Fibroblast of skin of right quadriceps (primary cell): ENCODE measurements at regions not wholly inside any gene's neighbourhood (a gene's known extent, or its start where the extent isn't known, plus 50 kb on each side); places are given as distances from the start of the nearest gene placed in this dataset.
"Not testable (repeated sequence)": the region's sequence is repeated elsewhere in the genome, so short reads cannot be mapped to it uniquely, and the experiment has no call there.

Source experiments
- DNase-seq: peaks from one replicate; pipeline ENCODE4 v3.0.0-alpha.2; 2013

GRCh38 chr5:8676695-8677094 is 807.7 kb downstream of the MTRR start:
- DNase-seq, result peak; percentile 6

- no peak for DNase-seq
Measured at GRCh38 chr5:8682381-8682780, 813.4 kb downstream of the MTRR start.

GRCh38 chr5:8683496-8683895 is 814.5 kb downstream of the MTRR start:
- DNase-seq, result no peak

- DNase-seq, result no peak
Measured at GRCh38 chr5:8685704-8686103, 816.8 kb downstream of the MTRR start.

GRCh38 chr5:8686707-8687106 is 817.8 kb downstream of the MTRR start:
- peak; percentile 73 for DNase-seq

GRCh38 chr5:8689773-8690172 is 820.8 kb downstream of the MTRR start:
- DNase-seq, result no peak

GRCh38 chr5:8691221-8691620 is 822.3 kb downstream of the MTRR start:
- no peak for DNase-seq

- no peak for DNase-seq
Measured at GRCh38 chr5:8693341-8693844, 824.4 kb downstream of the MTRR start.

GRCh38 chr5:8694545-8694944 is 825.6 kb downstream of the MTRR start:
- no peak for DNase-seq

- no peak for DNase-seq
Measured at GRCh38 chr5:8695902-8696845, 827.2 kb downstream of the MTRR start.

GRCh38 chr5:8700222-8700621 is 831.3 kb downstream of the MTRR start:
- no peak for DNase-seq

- no peak for DNase-seq
Measured at GRCh38 chr5:8700671-8701070, 831.7 kb downstream of the MTRR start.

- no peak for DNase-seq
Measured at GRCh38 chr5:8701251-8701650, 832.3 kb downstream of the MTRR start.

GRCh38 chr5:8710426-8710930 is 835.4 kb downstream of the SEMA5A start:
- no peak for DNase-seq

- DNase-seq, result no peak
Measured at GRCh38 chr5:8714198-8714597, 831.7 kb downstream of the SEMA5A start.

GRCh38 chr5:8714861-8715260 is 831.0 kb downstream of the SEMA5A start:
- no peak for DNase-seq

- DNase-seq, result no peak
Measured at GRCh38 chr5:8719796-8720195, 826.1 kb downstream of the SEMA5A start.

- no peak for DNase-seq
Measured at GRCh38 chr5:8720506-8720905, 825.4 kb downstream of the SEMA5A start.

- no peak for DNase-seq
Measured at GRCh38 chr5:8721536-8721935, 824.3 kb downstream of the SEMA5A start.

- DNase-seq, result no peak
Measured at GRCh38 chr5:8726383-8727036, 819.4 kb downstream of the SEMA5A start.

GRCh38 chr5:8727396-8727795 is 818.5 kb downstream of the SEMA5A start:
- no peak for DNase-seq

GRCh38 chr5:8729437-8729836 is 816.4 kb downstream of the SEMA5A start:
- DNase-seq, result peak; percentile 30

- DNase-seq, result peak; percentile 31
Measured at GRCh38 chr5:8730194-8730593, 815.7 kb downstream of the SEMA5A start.

- DNase-seq, result not testable (repeated sequence)
Measured at GRCh38 chr5:8731110-8731509, 814.8 kb downstream of the SEMA5A start.
